ENCODE measurements at regions not wholly inside any gene's neighbourhood (a gene's known extent, or its start where the extent isn't known, plus 50 kb on each side); places are given as distances from the start of the nearest gene placed in this dataset.

DNA sequence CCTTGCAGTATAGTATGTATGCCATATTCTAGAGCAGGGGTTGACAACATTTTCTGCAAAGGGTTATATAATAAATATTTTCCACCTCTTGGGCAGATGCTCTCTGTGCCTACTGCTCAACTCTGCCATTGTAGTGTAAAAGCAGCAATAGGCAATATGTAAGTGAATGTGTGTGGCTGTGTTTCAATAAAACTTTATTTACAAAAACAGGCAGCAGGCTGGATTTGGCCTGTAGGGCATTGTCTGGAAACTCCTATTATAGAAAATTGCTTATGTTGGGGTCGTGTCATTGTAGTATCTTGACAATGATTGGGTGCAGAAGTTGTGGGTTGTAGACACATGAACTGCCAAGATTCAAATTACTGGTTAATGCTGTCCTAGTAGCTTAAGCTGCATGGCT, 153.6 kb upstream of the CNTN3 start:
- DNase-seq (ENCODE audit: low read depth), result no peak
- Histone ChIP-seq H3K4me3 (ENCODE audit: insufficient read depth, low read depth, low read length) (no peak overlapping the region), H3K9me3 (ENCODE audit: insufficient read depth, low read depth, low read length) (no peaks in the 10 kb centered on the region), H3K36me3 (ENCODE audit: insufficient read depth, low read length) (no peaks in the 10 kb centered on the region), H4K20me1 (ENCODE audit: insufficient read depth, low read length) (no peaks in the 10 kb centered on the region), H3K9ac (ENCODE audit: low read length) (no peak overlapping the region), H3K27me3 (ENCODE audit: insufficient read depth, low read length) (no peaks in the 10 kb centered on the region), H3K4me1 (ENCODE audit: insufficient read depth, low read length) (no peaks in the 10 kb centered on the region), H3K27ac (ENCODE audit: low read depth, low read length) (no peak overlapping the region), H2AFZ (ENCODE audit: low read depth, low read length) (no peak overlapping the region), H3K4me2 (ENCODE audit: low read length) (no peak overlapping the region), H3K79me2 (ENCODE audit: insufficient read depth, low read length) (no peaks in the 10 kb centered on the region)
- H3K36me3 Mint-ChIP-seq (ENCODE audit: low read depth, unreplicated experiment), result no peaks in the 10 kb centered on the region
- no peaks in the 10 kb centered on the region for H3K27me3 Mint-ChIP-seq (ENCODE audit: low read depth, unreplicated experiment)
- no peaks in the 10 kb centered on the region for H3K9me3 Mint-ChIP-seq (ENCODE audit: unreplicated experiment)
- H3K4me3 Mint-ChIP-seq (ENCODE audit: unreplicated experiment), result no peak overlapping the region
- TF ChIP-seq, protein P1, sequence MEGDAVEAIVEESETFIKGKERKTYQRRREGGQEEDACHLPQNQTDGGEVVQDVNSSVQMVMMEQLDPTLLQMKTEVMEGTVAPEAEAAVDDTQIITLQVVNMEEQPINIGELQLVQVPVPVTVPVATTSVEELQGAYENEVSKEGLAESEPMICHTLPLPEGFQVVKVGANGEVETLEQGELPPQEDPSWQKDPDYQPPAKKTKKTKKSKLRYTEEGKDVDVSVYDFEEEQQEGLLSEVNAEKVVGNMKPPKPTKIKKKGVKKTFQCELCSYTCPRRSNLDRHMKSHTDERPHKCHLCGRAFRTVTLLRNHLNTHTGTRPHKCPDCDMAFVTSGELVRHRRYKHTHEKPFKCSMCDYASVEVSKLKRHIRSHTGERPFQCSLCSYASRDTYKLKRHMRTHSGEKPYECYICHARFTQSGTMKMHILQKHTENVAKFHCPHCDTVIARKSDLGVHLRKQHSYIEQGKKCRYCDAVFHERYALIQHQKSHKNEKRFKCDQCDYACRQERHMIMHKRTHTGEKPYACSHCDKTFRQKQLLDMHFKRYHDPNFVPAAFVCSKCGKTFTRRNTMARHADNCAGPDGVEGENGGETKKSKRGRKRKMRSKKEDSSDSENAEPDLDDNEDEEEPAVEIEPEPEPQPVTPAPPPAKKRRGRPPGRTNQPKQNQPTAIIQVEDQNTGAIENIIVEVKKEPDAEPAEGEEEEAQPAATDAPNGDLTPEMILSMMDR (IDR thresholded peaks at IDR 0.05; ENCODE audit: insufficient read depth, low read depth, low read length), result no peak
- TF ChIP-seq EZH2 (IDR thresholded peaks at IDR 0.05; ENCODE audit: insufficient read depth, low read length), result no peak
- no peak for FAIRE-seq
- no peak overlapping the region for H3K27ac Mint-ChIP-seq (ENCODE audit: unreplicated experiment)
- H3K4me1 Mint-ChIP-seq (ENCODE audit: low read depth, unreplicated experiment), result no peaks in the 10 kb centered on the region

DNA sequence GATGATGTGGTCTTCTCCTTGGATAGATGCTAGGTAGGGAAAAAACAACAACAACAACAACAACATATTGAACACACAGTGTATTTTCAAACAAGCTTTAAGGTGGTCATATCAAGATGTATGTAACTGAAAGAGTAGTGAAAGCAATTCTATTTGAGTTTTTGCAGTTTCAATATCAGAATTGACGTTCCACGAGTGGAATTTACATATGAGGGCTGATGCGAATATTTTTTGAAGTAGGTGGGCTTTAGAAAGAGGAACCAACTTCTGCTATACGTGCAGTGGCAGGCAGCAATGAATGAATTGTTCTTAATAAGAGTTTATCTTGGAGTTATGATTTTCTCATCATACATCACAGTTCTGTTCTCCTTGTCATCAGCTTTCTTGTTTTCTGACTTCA, 151.9 kb upstream of the CNTN3 start:
- H2AFZ ChIP-seq (ENCODE audit: low read depth, low read length), result no peak overlapping the region
- no peaks in the 10 kb centered on the region for H3K27me3 ChIP-seq (ENCODE audit: insufficient read depth, low read length)
- H3K4me1 ChIP-seq (ENCODE audit: insufficient read depth, low read length), result no peaks in the 10 kb centered on the region
- H3K36me3 ChIP-seq (ENCODE audit: insufficient read depth, low read length), result no peaks in the 10 kb centered on the region
- H3K4me1 Mint-ChIP-seq (ENCODE audit: low read depth, unreplicated experiment), result no peaks in the 10 kb centered on the region
- no peaks in the 10 kb centered on the region for H3K36me3 Mint-ChIP-seq (ENCODE audit: low read depth, unreplicated experiment)
- no peak overlapping the region for H3K27ac Mint-ChIP-seq (ENCODE audit: unreplicated experiment)
- TF ChIP-seq, protein P1 (IDR thresholded peaks at IDR 0.05; ENCODE audit: insufficient read depth, low read depth, low read length), result no peak
- no peak for TF ChIP-seq EZH2 (IDR thresholded peaks at IDR 0.05; ENCODE audit: insufficient read depth, low read length)
- FAIRE-seq (no peak), DNase-seq (ENCODE audit: low read depth) (no peak)
- no peak overlapping the region for H3K27ac ChIP-seq (ENCODE audit: low read depth, low read length)
- H4K20me1 ChIP-seq (ENCODE audit: insufficient read depth, low read length), result no peaks in the 10 kb centered on the region
- H3K4me3 ChIP-seq (ENCODE audit: insufficient read depth, low read depth, low read length), result no peak overlapping the region
- no peak overlapping the region for H3K4me3 Mint-ChIP-seq (ENCODE audit: unreplicated experiment)
- H3K27me3 Mint-ChIP-seq (ENCODE audit: low read depth, unreplicated experiment), result no peaks in the 10 kb centered on the region
- no peak overlapping the region for H3K4me2 ChIP-seq (ENCODE audit: low read length)
- no peaks in the 10 kb centered on the region for H3K9me3 Mint-ChIP-seq (ENCODE audit: unreplicated experiment)
- no peak overlapping the region for H3K9ac ChIP-seq (ENCODE audit: low read length)
- no peaks in the 10 kb centered on the region for H3K9me3 ChIP-seq (ENCODE audit: insufficient read depth, low read depth, low read length)
- H3K79me2 ChIP-seq (ENCODE audit: insufficient read depth, low read length), result no peaks in the 10 kb centered on the region

DNA sequence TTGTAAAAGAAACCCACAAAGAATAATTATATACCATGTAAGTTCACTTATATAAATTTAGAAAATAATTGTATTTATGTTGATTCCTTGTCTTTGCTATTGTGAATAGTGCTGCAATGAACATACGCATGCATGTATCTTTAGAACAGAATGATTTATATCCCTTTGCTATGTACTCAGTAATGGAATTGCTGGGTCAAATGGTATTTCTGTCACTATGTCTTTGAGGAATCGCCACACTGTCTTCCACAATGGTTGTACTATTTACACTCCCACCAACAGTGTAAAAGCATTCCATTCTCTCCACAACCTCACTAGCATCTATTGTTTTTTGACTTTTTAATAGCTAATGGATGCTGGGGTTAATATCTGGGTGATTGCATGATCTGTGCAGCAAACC, 149.4 kb upstream of the CNTN3 start:
- DNase-seq (ENCODE audit: low read depth) (no peak), FAIRE-seq (no peak)
- no peaks in the 10 kb centered on the region for H3K9me3 ChIP-seq (ENCODE audit: insufficient read depth, low read depth, low read length)
- Mint-ChIP-seq H3K27me3 (ENCODE audit: low read depth, unreplicated experiment) (no peaks in the 10 kb centered on the region), H3K4me3 (ENCODE audit: unreplicated experiment) (no peak overlapping the region), H3K4me1 (ENCODE audit: low read depth, unreplicated experiment) (no peaks in the 10 kb centered on the region), H3K36me3 (ENCODE audit: low read depth, unreplicated experiment) (no peaks in the 10 kb centered on the region), H3K9me3 (ENCODE audit: unreplicated experiment) (no peaks in the 10 kb centered on the region), H3K27ac (ENCODE audit: unreplicated experiment) (no peak overlapping the region)
- H3K79me2 ChIP-seq (ENCODE audit: insufficient read depth, low read length), result no peaks in the 10 kb centered on the region
- H4K20me1 ChIP-seq (ENCODE audit: insufficient read depth, low read length), result no peaks in the 10 kb centered on the region
- H3K9ac ChIP-seq (ENCODE audit: low read length), result no peak overlapping the region
- no peaks in the 10 kb centered on the region for H3K4me1 ChIP-seq (ENCODE audit: insufficient read depth, low read length)
- no peak overlapping the region for H3K4me2 ChIP-seq (ENCODE audit: low read length)
- TF ChIP-seq, protein P1 (IDR thresholded peaks at IDR 0.05; ENCODE audit: insufficient read depth, low read depth, low read length), result no peak
- no peak for TF ChIP-seq EZH2 (IDR thresholded peaks at IDR 0.05; ENCODE audit: insufficient read depth, low read length)
- H3K27ac ChIP-seq (ENCODE audit: low read depth, low read length), result no peak overlapping the region
- no peak overlapping the region for H3K4me3 ChIP-seq (ENCODE audit: insufficient read depth, low read depth, low read length)
- no peak overlapping the region for H2AFZ ChIP-seq (ENCODE audit: low read depth, low read length)
- no peaks in the 10 kb centered on the region for H3K36me3 ChIP-seq (ENCODE audit: insufficient read depth, low read length)
- no peaks in the 10 kb centered on the region for H3K27me3 ChIP-seq (ENCODE audit: insufficient read depth, low read length)

All from astrocyte (in vitro differentiated cells and primary cell).